ENCODE measurements at regions not wholly inside any gene's neighbourhood (a gene's known extent, or its start where the extent isn't known, plus 50 kb on each side); places are given as distances from the start of the nearest gene placed in this dataset.

- DNase-seq: no peak
- POLR2A ChIA-PET: no interaction called here
- no peaks in the 10 kb centered on the region for H3K9me2 ChIP-seq
- no peak overlapping the region for H3K4me3 ChIP-seq (ENCODE audit: low read depth in 2 of 2, low read length in 1 of 2)
- H3K27ac ChIP-seq (ENCODE audit: low read depth in 2 of 2, low read length in 1 of 2): peak overlapping the region in 1 of 2 experiments; percentile 27; a peak in 1 of 4 replicates
- H3K9ac ChIP-seq: no peak overlapping the region
- WGBS (ENCODE audit: low lambda C conversion rate): 80% methylated on average over 3 of the region's 3 CpGs
- no peak overlapping the region for H2AFZ ChIP-seq (ENCODE audit: low read depth)
- no peaks in the 10 kb centered on the region for H3K36me3 ChIP-seq (replicated peaks in 1 of 2; ENCODE audit: control insufficient read depth in 1 of 2, insufficient read depth in 2 of 2, low read length in 1 of 2)
- H3F3A ChIP-seq (replicated peaks; ENCODE audit: insufficient read depth): no peaks in the 10 kb centered on the region
- peaks cover 0 to 10% of the 10 kb centered on the region in 2 experiments; a peak in 3 of 4 replicates for H3K4me1 ChIP-seq (ENCODE audit: control insufficient read depth in 1 of 2, insufficient read depth in 2 of 2, low read depth in 1 of 2, low read length in 1 of 2)
- no peaks in the 10 kb centered on the region for H3K9me3 ChIP-seq
- H4K20me1 ChIP-seq (ENCODE audit: insufficient read depth): no peaks in the 10 kb centered on the region
- TF ChIP-seq FOSL2 (IDR thresholded peaks at IDR 0.05; ENCODE audit: borderline replicate concordance, low read depth): peak; percentile 35; the same call in 1 of the 2 replicates
- TF ChIP-seq GATA2 (CRISPR knock-in tag; IDR thresholded peaks at IDR 0.05): no peak
- CTCF ChIA-PET: no interaction called here
- no peaks in the 10 kb centered on the region for H3K79me2 ChIP-seq (ENCODE audit: insufficient read depth)
- no peaks in the 10 kb centered on the region for H3K27me3 ChIP-seq (ENCODE audit: insufficient read depth)
- H3K4me2 ChIP-seq: peak overlapping the region; percentile 2; the same call in 1 of the 2 replicates
Observed at GRCh38 chr9:16241231-16241630, 629.2 kb downstream of the BNC2 start.

GRCh38 chr9:16243798-16244197 is 626.7 kb downstream of the BNC2 start:
- no peaks in the 10 kb centered on the region for H4K20me1 ChIP-seq (ENCODE audit: insufficient read depth)
- DNase-seq: no peak
- no peak overlapping the region for H3K4me3 ChIP-seq (ENCODE audit: low read depth in 2 of 2, low read length in 1 of 2)
- no peak overlapping the region for H3K4me2 ChIP-seq
- no peak overlapping the region for H2AFZ ChIP-seq (ENCODE audit: low read depth)
- H3K9me3 ChIP-seq: no peaks in the 10 kb centered on the region
- 88% methylated on average over 5 of the region's 5 CpGs for WGBS (ENCODE audit: low lambda C conversion rate)
- no peak overlapping the region for H3K27ac ChIP-seq (ENCODE audit: low read depth in 2 of 2, low read length in 1 of 2)
- peaks cover 0 to 23% of the 10 kb centered on the region in 2 experiments; a peak in 2 of 4 replicates for H3K4me1 ChIP-seq (ENCODE audit: control insufficient read depth in 1 of 2, insufficient read depth in 2 of 2, low read depth in 1 of 2, low read length in 1 of 2)
- no peak for TF ChIP-seq MEF2A (IDR thresholded peaks at IDR 0.05; ENCODE audit: borderline replicate concordance, low read depth)
- CTCF ChIA-PET: interaction anchor here (0.8 kb wide), 1 partner anchor 10 kb away, joined by 4 read pairs; no protein-coding TSS in a partner anchor
- no peaks in the 10 kb centered on the region for H3K9me2 ChIP-seq
- no peak overlapping the region for H3K9ac ChIP-seq
- H3F3A ChIP-seq (replicated peaks; ENCODE audit: insufficient read depth): no peaks in the 10 kb centered on the region
- no peaks in the 10 kb centered on the region for H3K36me3 ChIP-seq (replicated peaks in 1 of 2; ENCODE audit: control insufficient read depth in 1 of 2, insufficient read depth in 2 of 2, low read length in 1 of 2)
- H3K79me2 ChIP-seq (ENCODE audit: insufficient read depth): no peaks in the 10 kb centered on the region
- POLR2A ChIA-PET: no interaction called here
- H3K27me3 ChIP-seq (ENCODE audit: insufficient read depth): no peaks in the 10 kb centered on the region

- ChIA-PET POLR2A (no interaction called here), CTCF (interaction anchor here (0.9 to 4.5 kb wide), 3 partner anchors 8 to 18 kb away, joined by 3 to 20 read pairs (median 4); no protein-coding TSS in a partner anchor)
- peak overlapping the region; percentile 12; the same call in 1 of the 2 replicates for H2AFZ ChIP-seq (ENCODE audit: low read depth)
- peak overlapping the region in 1 of 2 experiments; percentile 36; a peak in 1 of 4 replicates for H3K27ac ChIP-seq (ENCODE audit: low read depth in 2 of 2, low read length in 1 of 2)
- 67% methylated on average over 1 of the region's 1 CpG for WGBS (ENCODE audit: low lambda C conversion rate)
- no peaks in the 10 kb centered on the region for H3K27me3 ChIP-seq (ENCODE audit: insufficient read depth)
- no peak for DNase-seq
- H3K4me3 ChIP-seq (ENCODE audit: low read depth in 2 of 2, low read length in 1 of 2): no peak overlapping the region
- H3K4me2 ChIP-seq: no peak overlapping the region
- no peaks in the 10 kb centered on the region for H3K36me3 ChIP-seq (replicated peaks in 1 of 2; ENCODE audit: control insufficient read depth in 1 of 2, insufficient read depth in 2 of 2, low read length in 1 of 2)
- no peaks in the 10 kb centered on the region for H3K9me2 ChIP-seq
- H3K4me1 ChIP-seq (ENCODE audit: control insufficient read depth in 1 of 2, insufficient read depth in 2 of 2, low read depth in 1 of 2, low read length in 1 of 2): peaks cover 0 to 17% of the 10 kb centered on the region in 2 experiments; a peak in 2 of 4 replicates
- TF ChIP-seq REST (IDR thresholded peaks at IDR 0.05; ENCODE audit: low read depth, low read length): no peak
- no peak for TF ChIP-seq TAF1 (IDR thresholded peaks at IDR 0.05; ENCODE audit: borderline replicate concordance, low read depth, low read length)
- TF ChIP-seq, protein P1, sequence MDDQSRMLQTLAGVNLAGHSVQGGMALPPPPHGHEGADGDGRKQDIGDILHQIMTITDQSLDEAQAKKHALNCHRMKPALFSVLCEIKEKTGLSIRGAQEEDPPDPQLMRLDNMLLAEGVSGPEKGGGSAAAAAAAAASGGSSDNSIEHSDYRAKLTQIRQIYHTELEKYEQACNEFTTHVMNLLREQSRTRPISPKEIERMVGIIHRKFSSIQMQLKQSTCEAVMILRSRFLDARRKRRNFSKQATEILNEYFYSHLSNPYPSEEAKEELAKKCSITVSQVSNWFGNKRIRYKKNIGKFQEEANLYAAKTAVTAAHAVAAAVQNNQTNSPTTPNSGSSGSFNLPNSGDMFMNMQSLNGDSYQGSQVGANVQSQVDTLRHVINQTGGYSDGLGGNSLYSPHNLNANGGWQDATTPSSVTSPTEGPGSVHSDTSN (IDR thresholded peaks at IDR 0.05): peak; percentile 4; the same call in 1 of the 2 replicates
- TF ChIP-seq JUND (IDR thresholded peaks at IDR 0.05): peak; percentile 15; the same call in 1 of the 2 replicates
- TF ChIP-seq RXRA (IDR thresholded peaks at IDR 0.05; ENCODE audit: borderline replicate concordance, low read depth): 0 out of 2 replicates have a peak, but pooled peaks have one; percentile 11
- peak; percentile 20; the same call in 1 of the 2 replicates for TF ChIP-seq NFIC (IDR thresholded peaks at IDR 0.05; ENCODE audit: borderline replicate concordance)
- TF ChIP-seq EP300 (IDR thresholded peaks at IDR 0.05; ENCODE audit: borderline replicate concordance in 1 of 2, low read depth in 1 of 2, low read length in 1 of 2): no peak
- H3K9me3 ChIP-seq: no peaks in the 10 kb centered on the region
- no peak overlapping the region for H3K9ac ChIP-seq
- H4K20me1 ChIP-seq (ENCODE audit: insufficient read depth): no peaks in the 10 kb centered on the region
- H3F3A ChIP-seq (replicated peaks; ENCODE audit: insufficient read depth): no peaks in the 10 kb centered on the region
- no peaks in the 10 kb centered on the region for H3K79me2 ChIP-seq (ENCODE audit: insufficient read depth)
Observed at GRCh38 chr9:16245756-16246440, 624.6 kb downstream of the BNC2 start.

Data from SK-N-SH (cell line).